ENCODE measurements at regions not wholly inside any gene's neighbourhood (a gene's known extent, or its start where the extent isn't known, plus 50 kb on each side); places are given as distances from the start of the nearest gene placed in this dataset.

GRCh38 chr2:118301248-118301647 is 213.0 kb downstream of the INSIG2 start:
- TF ChIP-seq POLR2A (IDR thresholded peaks at IDR 0.05; ENCODE audit: low read length) (no peak), GATA1 (IDR thresholded peaks at IDR 0.05; ENCODE audit: low read depth, low read length) (no peak)
